Skeletal muscle satellite cell (primary cell): ENCODE measurements at regions not wholly inside any gene's neighbourhood (a gene's known extent, or its start where the extent isn't known, plus 50 kb on each side); places are given as distances from the start of the nearest gene placed in this dataset.

Source experiments
- H3K27me3 ChIP-seq: 2 replicates; pipeline ENCODE4 v1.7.0; 2013; ENCODE audit warnings: low read length; ENCODE audit not compliant: control insufficient read depth, insufficient read depth
- H3K36me3 ChIP-seq: 2 replicates; pipeline ENCODE4 v1.7.0; 2013; ENCODE audit warnings: mild to moderate bottlenecking, control low read depth, low read length; ENCODE audit not compliant: insufficient read depth
- H3K4me1 ChIP-seq: 2 replicates; pipeline ENCODE4 v1.7.0; 2013; ENCODE audit warnings: low read length; ENCODE audit not compliant: control insufficient read depth, insufficient read depth
- H3K4me2 ChIP-seq: 2 replicates; pipeline ENCODE4 v1.7.0; 2013; ENCODE audit warnings: mild to moderate bottlenecking, low read length
- H3K4me3 ChIP-seq: 2 replicates; pipeline ENCODE4 v1.7.0; 2013; ENCODE audit warnings: low read length
- H3K9ac ChIP-seq: 2 replicates; pipeline ENCODE4 v1.7.0; 2013; ENCODE audit warnings: mild to moderate bottlenecking, low read depth, low read length, moderate library complexity
- H3K9me3 ChIP-seq: replicated peaks from 2 replicates; pipeline ENCODE4 v1.7.0; 2013; ENCODE audit warnings: mild to moderate bottlenecking, control low read depth, low read length

GRCh38 chr22:48694296-48694883, 1133.3 kb downstream of the BRD1 start:
- H3K9ac ChIP-seq = no peak overlapping the region
- peaks cover 13% of the 10 kb centered on the region for H3K9me3 ChIP-seq
- no peak overlapping the region for H3K4me2 ChIP-seq
- no peak overlapping the region for H3K4me3 ChIP-seq
- H3K36me3 ChIP-seq = no peaks in the 10 kb centered on the region
- no peaks in the 10 kb centered on the region for H3K27me3 ChIP-seq
- no peaks in the 10 kb centered on the region for H3K4me1 ChIP-seq

GRCh38 chr22:48693377-48694135, 1134.1 kb downstream of the BRD1 start:
- no peaks in the 10 kb centered on the region for H3K27me3 ChIP-seq
- no peaks in the 10 kb centered on the region for H3K4me1 ChIP-seq
- H3K9me3 ChIP-seq = peaks cover 19% of the 10 kb centered on the region
- no peak overlapping the region for H3K4me2 ChIP-seq
- H3K4me3 ChIP-seq = no peak overlapping the region
- no peak overlapping the region for H3K9ac ChIP-seq
- no peaks in the 10 kb centered on the region for H3K36me3 ChIP-seq

- Histone ChIP-seq H3K27me3 (no peaks in the 10 kb centered on the region), H3K36me3 (no peaks in the 10 kb centered on the region), H3K9ac (no peak overlapping the region), H3K4me2 (no peak overlapping the region), H3K9me3 (peaks cover 19% of the 10 kb centered on the region), H3K4me3 (no peak overlapping the region), H3K4me1 (no peaks in the 10 kb centered on the region)
Observed at GRCh38 chr22:48692734-48693376, 1134.8 kb downstream of the BRD1 start.

DNA sequence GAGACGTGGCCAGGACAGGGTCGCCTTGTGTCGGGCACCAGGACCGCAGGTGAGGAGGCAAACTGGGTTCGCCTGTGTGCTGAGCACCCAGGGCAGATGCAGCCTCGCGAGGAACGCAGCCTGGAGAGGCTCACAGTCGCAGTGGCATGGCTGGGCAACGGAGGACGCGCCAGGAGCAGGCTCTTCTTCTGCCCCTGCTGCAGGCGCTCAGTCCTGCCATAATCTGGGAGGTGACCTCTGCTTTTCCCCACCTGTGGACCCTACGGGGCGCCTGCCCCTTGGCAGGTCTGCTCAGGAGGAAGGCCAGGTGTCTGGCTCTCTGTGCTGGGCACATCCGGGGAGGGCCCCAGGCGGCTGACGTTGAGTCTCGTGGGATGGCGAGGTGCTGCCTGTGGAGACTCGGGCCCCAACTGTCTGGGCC, 1136.2 kb downstream of the BRD1 start:
- H3K27me3 ChIP-seq = no peaks in the 10 kb centered on the region
- H3K36me3 ChIP-seq = no peaks in the 10 kb centered on the region
- no peak overlapping the region for H3K4me3 ChIP-seq
- H3K4me2 ChIP-seq = no peak overlapping the region
- H3K4me1 ChIP-seq = no peaks in the 10 kb centered on the region
- H3K9me3 ChIP-seq = peaks cover 15% of the 10 kb centered on the region
- no peak overlapping the region for H3K9ac ChIP-seq

DNA sequence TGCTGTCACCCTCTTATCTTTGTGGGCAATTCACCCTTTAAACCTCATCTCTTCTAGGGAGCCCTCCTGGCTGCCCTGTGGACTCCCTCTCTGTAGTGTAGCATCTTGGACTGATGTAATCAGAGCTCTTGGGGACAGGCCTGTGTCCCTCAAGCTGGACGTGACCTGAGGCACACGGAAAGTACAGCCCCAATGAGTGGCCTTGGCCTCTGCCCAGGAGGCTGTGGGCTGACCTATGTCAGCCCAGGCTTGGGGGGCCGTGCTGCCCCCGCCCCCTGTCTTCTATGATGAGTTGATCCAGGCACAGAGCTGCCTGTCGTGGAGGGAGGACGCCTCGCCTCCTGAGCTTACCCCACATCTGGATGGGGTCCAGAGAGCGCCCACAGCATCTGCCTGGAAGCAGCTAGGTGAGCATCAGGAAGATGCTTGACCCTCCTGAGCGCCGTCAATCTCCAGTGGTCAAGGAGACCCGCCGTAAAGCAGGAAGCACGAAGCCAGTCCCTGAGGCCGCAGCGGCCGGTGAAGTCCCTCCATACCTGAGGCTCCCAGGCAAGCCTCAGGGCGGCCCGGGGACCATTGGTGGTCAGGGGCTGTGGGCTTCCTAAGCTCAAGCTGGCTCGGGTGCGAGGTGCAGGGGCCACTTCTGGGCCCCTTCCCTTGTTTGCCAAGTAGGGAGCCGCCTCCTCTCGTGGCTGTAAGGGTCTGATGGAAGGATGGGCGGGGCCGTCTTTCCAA, 1136.9 kb downstream of the BRD1 start:
- Histone ChIP-seq H3K9ac (no peak overlapping the region), H3K9me3 (peaks cover 15% of the 10 kb centered on the region), H3K36me3 (no peaks in the 10 kb centered on the region), H3K27me3 (no peaks in the 10 kb centered on the region), H3K4me1 (no peaks in the 10 kb centered on the region), H3K4me3 (no peak overlapping the region), H3K4me2 (no peak overlapping the region)

GRCh38 chr22:48689206-48689605, 1138.5 kb downstream of the BRD1 start:
- no peaks in the 10 kb centered on the region for H3K36me3 ChIP-seq
- no peaks in the 10 kb centered on the region for H3K4me1 ChIP-seq
- no peak overlapping the region for H3K4me2 ChIP-seq
- no peak overlapping the region for H3K4me3 ChIP-seq
- H3K27me3 ChIP-seq = no peaks in the 10 kb centered on the region
- H3K9ac ChIP-seq = no peak overlapping the region
- H3K9me3 ChIP-seq = peaks cover 22% of the 10 kb centered on the region

DNA sequence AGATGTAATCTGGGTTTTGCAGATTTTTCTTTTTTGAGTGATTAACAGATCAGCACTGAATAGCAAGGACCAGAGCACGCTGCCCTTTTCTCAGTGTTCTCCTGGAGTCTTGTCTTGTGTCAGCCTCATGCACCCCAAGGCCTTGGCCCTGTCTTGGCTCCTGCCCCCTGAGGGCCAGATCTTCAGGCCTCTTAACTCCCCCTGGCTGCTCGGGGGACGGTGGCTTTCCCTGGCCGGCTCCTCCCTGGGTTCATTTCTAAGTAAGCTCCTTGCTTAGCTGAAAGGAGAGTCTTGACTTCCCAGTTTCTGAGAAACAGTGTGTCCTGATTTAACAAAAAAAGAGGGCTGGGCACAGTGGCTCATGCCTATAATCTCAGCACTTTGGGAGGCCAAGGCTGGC, 1139.3 kb downstream of the BRD1 start:
- Histone ChIP-seq H3K9me3 (peaks cover 19% of the 10 kb centered on the region), H3K27me3 (no peaks in the 10 kb centered on the region), H3K4me1 (no peaks in the 10 kb centered on the region), H3K4me3 (no peak overlapping the region), H3K9ac (no peak overlapping the region), H3K4me2 (no peak overlapping the region), H3K36me3 (no peaks in the 10 kb centered on the region)

DNA sequence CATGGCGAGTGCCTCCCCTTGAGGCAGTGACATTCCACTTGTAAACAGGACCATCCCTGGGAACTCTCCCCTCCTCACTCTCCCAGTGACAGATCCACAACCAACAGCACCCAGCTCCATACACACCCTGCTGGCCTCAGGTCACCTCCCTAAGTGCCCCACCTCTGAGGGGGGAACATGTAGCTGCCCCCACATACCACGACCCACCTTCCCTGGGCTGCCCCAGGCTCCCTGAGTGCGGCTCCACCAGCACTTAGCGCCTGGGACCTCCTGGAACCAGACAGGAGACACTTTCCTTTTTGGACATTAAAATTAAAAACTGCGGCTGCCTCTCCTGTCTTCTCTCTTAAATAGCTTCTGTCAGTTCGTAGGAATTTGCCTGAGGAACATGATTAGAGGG, 1140.1 kb downstream of the BRD1 start:
- Histone ChIP-seq H3K27me3 (no peaks in the 10 kb centered on the region), H3K9ac (no peak overlapping the region), H3K4me3 (no peak overlapping the region), H3K4me2 (no peak overlapping the region), H3K36me3 (no peaks in the 10 kb centered on the region), H3K4me1 (no peaks in the 10 kb centered on the region), H3K9me3 (peaks cover 15% of the 10 kb centered on the region)

- H3K4me2 ChIP-seq = no peak overlapping the region
- H3K4me3 ChIP-seq = no peak overlapping the region
- no peaks in the 10 kb centered on the region for H3K4me1 ChIP-seq
- H3K36me3 ChIP-seq = no peaks in the 10 kb centered on the region
- no peaks in the 10 kb centered on the region for H3K27me3 ChIP-seq
- no peak overlapping the region for H3K9ac ChIP-seq
- peaks cover 15% of the 10 kb centered on the region for H3K9me3 ChIP-seq
Observed at GRCh38 chr22:48686694-48687302, 1140.9 kb downstream of the BRD1 start.

- H3K4me1 ChIP-seq = no peaks in the 10 kb centered on the region
- no peaks in the 10 kb centered on the region for H3K36me3 ChIP-seq
- no peaks in the 10 kb centered on the region for H3K27me3 ChIP-seq
- no peak overlapping the region for H3K4me3 ChIP-seq
- H3K9me3 ChIP-seq = peaks cover 15% of the 10 kb centered on the region
- no peak overlapping the region for H3K4me2 ChIP-seq
- H3K9ac ChIP-seq = no peak overlapping the region
Observed at GRCh38 chr22:48685767-48686166, 1141.9 kb downstream of the BRD1 start.

DNA sequence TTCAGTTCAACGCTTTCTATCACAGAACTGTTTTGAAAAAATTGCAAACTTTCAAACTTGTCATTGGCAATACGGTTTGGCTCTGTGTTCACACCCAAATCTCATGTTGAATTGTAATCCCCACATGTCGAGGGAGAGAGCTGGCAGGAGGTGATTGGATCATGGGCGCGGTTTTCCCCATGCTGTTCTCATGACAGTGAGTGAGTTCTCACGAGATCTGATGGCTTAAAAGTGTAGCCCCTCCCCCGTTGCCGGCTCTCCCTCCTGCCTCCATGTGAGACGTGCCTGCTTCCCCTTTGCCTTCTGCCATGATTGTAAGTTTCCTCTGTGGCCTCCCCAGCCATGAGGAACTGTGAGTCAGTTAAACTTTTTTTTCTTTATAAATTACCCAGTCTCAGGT, 1144.0 kb downstream of the BRD1 start:
- no peaks in the 10 kb centered on the region for H3K4me1 ChIP-seq
- H3K27me3 ChIP-seq = no peaks in the 10 kb centered on the region
- no peak overlapping the region for H3K9ac ChIP-seq
- no peaks in the 10 kb centered on the region for H3K36me3 ChIP-seq
- peaks cover 10% of the 10 kb centered on the region for H3K9me3 ChIP-seq
- no peak overlapping the region for H3K4me3 ChIP-seq
- H3K4me2 ChIP-seq = no peak overlapping the region
